T-helper 1 cell (primary cell): ENCODE measurements at regions not wholly inside any gene's neighbourhood (a gene's known extent, or its start where the extent isn't known, plus 50 kb on each side); places are given as distances from the start of the nearest gene placed in this dataset.
"Not testable (repeated sequence)": the region's sequence is repeated elsewhere in the genome, so short reads cannot be mapped to it uniquely, and the experiment has no call there.

Experiments used
- DNase-seq, 5 donors: peaks; one replicate each; pipeline ENCODE4 v3.0.0-alpha.2; 2012 to 2020

GRCh38 chr1:57620605-57621004 lies 196.7 kb upstream of the DAB1 start:
- DNase-seq: no peak

DNA sequence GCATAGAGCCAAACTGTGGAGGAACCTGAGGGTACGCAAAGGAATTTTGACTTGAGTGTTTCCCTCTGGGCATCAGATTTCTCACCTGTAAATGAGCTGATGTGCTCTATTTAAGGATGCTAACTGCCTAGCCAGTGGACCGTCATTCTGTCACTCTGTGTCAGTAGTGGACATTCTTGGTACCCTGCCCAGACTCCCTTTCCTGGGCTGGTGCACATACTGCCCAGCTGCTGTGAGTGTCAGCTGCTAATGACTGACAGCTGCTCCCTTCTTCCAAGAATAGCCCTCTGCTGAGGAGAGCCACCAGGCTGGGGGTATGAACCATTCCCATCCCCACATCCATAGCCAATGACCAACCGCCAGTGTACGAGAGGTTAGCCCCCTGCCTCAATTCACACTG lies 193.1 kb upstream of the DAB1 start:
- DNase-seq: no peak

- no peak for DNase-seq
These were observed 192.1 kb upstream of the DAB1 start for GRCh38 chr1:57615956-57616355.

GRCh38 chr1:57612833-57613232 lies 189.0 kb upstream of the DAB1 start:
- no peak for DNase-seq

GRCh38 chr1:57605933-57606332 lies 182.1 kb upstream of the DAB1 start:
- DNase-seq: no peak

DNA sequence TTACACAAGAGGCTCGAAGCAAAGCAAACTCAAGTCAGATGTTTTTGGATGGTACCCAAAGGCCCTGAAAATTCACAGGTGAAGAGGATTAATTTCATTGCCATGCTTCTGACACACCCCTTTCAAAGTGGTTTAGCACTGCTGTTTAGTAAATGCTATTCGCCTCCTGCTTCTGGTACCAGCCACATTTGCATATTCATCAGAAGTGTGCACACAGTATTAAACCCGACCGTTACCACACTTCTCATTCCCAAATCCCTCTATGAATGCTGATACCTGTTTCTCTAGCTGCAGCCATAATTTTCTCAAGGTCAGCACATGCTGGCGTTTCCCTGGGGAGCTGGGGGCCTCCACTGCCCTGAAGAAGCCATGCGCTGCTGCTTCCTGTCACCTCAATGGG lies 179.8 kb upstream of the DAB1 start:
- no peak for DNase-seq

- DNase-seq: no peak
These were observed 176.6 kb upstream of the DAB1 start for GRCh38 chr1:57600424-57600823.

- DNase-seq: no peak
These were observed 175.6 kb upstream of the DAB1 start for GRCh38 chr1:57599236-57599994.

- DNase-seq: no peak
These were observed 173.2 kb upstream of the DAB1 start for GRCh38 chr1:57597036-57597435.

DNA sequence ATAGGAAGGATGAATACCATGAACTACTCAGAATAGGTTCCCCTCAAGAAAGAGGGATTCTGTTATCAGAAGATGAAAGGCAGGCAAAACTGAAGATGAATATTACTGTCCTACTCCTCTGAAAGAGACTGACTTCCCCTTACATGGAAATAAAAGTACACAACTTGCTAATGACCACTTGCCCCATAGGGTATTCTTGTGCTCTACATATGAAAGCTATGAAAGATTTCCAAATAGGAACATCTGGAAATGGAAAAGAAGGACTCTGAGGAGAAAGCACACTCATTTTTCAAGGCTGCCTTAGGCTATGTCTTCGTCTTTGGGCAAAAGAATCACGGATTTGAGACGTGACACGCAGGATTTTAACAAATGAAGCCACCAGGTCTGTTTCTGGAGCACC lies 170.1 kb upstream of the DAB1 start:
- no peak for DNase-seq

GRCh38 chr1:57591842-57592241 lies 168.0 kb upstream of the DAB1 start:
- no peak for DNase-seq

- no peak for DNase-seq
These were observed 167.1 kb upstream of the DAB1 start for GRCh38 chr1:57590978-57591377.

DNA sequence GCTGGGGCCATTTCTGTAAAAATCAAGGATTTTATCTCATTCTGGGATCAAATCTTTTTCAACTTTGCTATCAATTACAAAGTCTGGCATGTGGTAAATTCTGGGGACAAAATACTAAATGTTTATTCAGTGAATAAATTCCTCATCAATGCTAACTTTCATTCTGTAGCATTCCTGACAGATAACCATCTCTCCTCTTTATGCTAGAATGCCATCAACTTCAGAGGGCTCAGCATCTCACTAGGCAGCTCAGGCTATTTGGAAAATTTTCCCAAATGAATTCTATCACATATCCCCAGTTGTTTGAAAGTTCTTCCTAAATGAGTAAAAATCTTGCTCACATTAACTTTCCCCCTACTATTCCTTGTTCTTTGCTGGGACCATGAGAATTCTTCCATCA lies 163.0 kb upstream of the DAB1 start:
- DNase-seq: no peak

GRCh38 chr1:57578680-57579079 lies 154.8 kb upstream of the DAB1 start:
- no peak for DNase-seq

DNA sequence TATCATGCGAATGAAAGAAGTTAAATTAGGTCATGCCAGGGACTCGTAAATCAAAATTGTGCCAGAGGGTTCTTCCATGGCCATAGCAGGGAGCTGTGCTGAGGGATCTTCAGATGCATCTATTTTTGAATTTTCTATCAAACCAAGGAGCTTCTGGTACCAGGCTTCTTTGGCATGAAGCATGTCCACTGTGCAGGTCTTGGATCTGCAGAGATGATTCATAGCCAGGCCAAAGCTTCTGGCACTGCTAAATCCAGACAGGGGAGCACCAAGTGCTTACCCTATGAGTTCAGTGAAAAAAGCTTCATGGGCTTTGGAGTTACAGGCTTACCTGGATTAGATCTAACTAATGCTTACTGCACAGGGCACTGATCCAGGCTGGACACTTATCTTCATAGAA lies 154.2 kb upstream of the DAB1 start:
- no peak for DNase-seq

DNA sequence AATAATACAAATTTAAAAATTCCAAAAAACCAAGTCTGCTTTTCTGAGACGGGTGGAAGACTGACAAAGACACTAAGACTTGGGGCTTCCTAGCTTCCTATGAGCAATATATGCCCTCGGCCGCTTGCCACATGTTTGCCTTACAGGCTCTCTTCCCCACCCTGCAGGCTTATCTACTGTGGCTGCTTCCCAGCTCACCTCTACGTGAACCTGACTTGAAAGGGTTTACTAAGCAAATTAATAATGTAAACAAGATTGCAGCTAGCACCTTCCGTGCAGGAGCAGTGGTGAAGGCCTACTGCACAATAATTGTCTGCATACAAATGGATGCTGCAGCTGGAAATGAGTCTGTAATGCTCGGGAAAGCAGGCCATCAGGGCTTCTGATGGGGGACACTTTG lies 152.9 kb upstream of the DAB1 start:
- DNase-seq: no peak

DNA sequence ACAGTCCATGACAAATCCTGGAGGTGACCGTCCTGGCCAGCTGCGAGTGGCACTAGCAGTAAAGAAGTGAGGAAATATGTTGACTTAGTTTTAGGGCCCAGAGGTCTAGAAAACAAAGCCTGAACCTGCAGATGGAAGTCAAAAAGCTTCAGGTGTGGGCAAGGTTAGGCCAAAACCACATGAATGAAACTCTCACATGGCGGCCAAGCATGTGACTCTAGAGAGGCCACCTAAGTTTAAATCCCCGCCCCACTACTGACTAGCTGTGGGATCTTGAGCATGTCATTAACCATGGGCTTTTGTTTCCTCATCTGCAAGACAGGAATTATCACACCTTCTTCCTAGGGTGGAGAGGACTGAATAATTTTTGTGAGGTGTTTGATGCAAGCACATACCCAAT lies 148.2 kb upstream of the DAB1 start:
- DNase-seq: no peak

- DNase-seq: not testable (repeated sequence)
These were observed 134.2 kb upstream of the DAB1 start for GRCh38 chr1:57558066-57558465.

- DNase-seq: no peak
These were observed 129.8 kb upstream of the DAB1 start for GRCh38 chr1:57553666-57554065.

- DNase-seq: no peak
These were observed 127.6 kb upstream of the DAB1 start for GRCh38 chr1:57551476-57551875.

DNA sequence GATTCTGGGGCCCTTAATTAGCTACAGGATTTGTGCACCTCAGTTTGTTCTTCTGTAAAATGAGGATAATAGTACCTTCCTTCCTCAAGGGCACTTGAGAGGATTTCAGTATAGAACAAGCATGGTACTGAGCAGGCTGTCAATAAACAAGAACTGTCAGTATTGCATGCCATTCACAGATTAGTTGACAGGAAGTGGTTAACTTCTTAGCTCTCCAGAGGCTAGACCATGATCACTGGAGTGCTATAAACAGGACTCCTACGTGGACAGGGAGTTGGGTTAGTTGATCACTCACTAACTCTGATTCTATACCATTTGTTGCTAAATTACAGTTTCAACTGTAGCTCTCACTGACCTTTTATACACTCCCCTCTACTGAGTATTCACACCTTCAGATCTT lies 126.2 kb upstream of the DAB1 start:
- no peak for DNase-seq

- DNase-seq: no peak
These were observed 125.4 kb upstream of the DAB1 start for GRCh38 chr1:57549300-57549699.

- no peak for DNase-seq
These were observed 122.9 kb upstream of the DAB1 start for GRCh38 chr1:57546549-57547330.

DNA sequence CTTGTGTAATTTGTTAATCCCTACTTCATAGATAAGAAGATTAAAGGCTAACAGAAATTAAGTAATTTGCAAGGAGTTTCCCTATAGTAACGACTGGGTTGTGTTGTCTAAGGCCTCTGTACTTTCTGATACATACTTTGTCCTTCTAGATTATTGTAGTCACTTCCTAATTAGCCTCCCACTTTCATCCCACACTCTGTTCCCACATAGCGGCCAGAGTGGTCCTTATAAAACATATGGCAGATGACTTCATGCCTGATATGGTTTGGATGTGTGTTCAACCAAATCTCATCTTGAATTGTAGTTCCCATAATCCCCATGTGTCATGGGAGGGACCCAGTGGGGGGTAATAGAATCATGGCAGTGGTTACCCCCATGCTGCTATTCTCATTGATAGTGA lies 120.5 kb upstream of the DAB1 start:
- no peak for DNase-seq
